GM19395 (cell line): ENCODE measurements at regions not wholly inside any gene's neighbourhood (a gene's known extent, or its start where the extent isn't known, plus 50 kb on each side); places are given as distances from the start of the nearest gene placed in this dataset.
"Not testable (repeated sequence)": the region's sequence is repeated elsewhere in the genome, so short reads cannot be mapped to it uniquely, and the experiment has no call there.

Source experiments
- ATAC-seq: cut with Tn5 transposase; IDR thresholded peaks from one replicate; pipeline ENCODE4 v1.9.1; 2021; ENCODE audit warnings: mild to moderate bottlenecking, moderate library complexity; ENCODE audit not compliant: unreplicated experiment

DNA sequence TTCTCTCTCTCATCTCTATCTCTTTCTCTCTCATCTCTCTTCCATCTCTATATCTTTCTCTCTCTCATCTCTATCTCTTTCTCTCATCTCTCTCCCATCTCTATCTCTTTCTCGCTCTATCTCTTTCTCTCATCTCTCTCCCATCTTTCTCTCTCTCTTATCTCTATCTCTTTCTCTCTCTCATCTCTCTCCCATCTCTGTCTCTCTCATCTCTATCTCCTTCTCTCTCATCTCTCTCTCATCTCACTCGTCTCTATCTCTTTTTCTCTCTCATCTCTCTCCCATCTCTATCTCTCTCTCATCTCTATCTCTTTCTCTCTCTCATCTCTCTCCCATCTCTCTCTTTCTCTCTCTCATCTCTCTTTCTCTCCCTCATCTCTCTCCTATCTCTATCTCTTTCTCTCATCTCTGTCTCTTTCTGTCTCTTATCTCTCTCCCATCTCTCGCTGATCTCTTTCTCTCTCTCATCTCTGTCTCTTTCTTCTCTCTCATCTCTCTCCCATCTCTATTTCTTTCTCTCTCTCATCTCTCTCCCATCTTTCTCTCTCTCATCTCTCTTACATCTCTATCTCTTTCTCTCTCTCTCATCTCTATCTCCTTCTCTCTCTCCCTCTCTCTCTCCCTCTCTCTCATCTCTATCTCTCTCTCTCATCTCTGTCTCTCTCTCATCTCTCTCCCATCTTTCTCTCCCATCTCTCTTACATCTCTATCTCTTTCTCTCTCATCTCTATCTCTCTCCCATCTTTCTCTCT is 388.7 kb downstream of the NPHP4 start:
- ATAC-seq, result no peak

DNA sequence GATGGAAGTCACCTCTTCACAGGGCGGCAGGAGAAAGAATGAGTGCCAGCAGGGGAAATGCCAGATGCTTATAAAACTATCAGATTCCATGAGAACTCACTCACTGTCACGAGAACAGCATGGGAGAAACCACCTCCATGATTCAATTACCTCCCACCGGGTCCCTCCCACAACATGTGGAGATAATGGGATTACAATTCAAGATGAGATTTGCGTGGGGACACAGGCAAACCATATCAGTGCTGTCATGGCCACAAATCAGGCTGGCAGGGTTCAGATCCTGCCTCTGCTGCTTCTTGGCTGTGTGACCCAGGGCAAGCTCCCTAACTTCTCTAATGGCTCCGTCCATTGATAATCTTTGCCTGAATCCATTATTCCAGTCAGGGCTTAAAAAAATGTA is 389.5 kb downstream of the NPHP4 start:
- ATAC-seq, result not testable (repeated sequence)

DNA sequence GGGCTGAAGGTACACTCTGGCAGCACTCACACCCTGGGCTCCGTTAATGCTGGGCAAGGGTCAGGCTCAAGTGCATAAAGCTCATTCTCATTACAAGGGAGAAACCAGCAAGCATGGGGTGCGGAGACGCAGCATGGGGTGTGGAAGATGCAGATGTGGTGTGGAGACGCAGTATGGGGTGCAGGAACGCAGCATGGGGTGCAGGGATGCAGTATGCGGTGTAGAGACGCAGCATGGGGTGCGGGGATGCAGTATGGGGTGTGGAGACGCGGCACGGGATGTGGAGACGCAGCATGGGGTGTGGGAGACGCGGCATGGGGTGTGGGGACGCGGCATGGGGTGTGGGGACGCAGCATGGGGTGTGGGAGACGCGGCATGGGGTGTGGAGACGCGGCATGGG is 390.7 kb downstream of the NPHP4 start:
- ATAC-seq, result no peak

DNA sequence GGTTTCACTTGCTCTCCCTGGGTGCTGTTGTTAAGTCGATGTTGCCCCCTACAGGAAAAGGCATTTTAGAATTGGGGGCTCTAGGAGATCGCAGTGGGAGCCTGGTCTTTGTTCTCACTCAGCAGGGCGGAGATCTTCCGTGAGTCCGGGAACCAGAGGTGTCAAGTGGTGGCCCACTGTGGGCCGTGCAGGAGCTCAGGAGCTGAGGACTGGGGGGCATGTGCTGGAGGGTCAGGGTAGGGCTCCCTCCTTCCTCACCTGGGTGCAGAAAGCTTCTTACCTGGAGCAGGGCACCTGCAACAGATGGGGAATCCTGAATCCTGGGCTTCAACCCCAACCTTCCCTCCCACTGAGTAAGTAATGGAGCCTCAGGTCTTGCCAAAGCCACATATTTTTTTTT is 392.7 kb downstream of the NPHP4 start:
- no peak for ATAC-seq

DNA sequence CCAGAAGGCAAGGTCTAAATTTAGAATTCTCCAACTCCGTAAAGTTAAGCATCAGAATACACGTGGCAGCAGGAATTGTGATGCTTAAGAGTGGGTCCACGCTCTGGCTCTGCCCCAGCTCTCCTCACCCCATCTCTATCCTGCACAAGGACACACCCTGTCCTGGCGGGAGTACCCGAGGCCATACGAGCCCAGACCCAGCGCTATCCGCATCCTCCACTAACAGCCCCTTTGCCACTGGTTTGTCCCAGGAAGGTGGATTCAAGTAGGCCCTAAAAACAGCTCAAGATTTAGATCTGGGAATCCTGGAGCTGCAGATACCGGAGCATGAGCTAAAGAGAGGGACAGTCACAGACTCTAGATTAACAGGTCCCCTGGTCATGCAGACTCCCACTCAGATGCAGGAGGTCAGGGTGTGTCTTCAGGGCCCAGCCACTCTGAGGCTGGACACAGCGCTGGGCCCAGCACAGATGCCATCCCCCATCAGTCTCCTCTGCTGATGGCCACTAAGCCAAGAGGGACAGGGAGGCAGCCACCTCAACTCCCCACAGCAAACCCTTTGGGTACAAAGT is 393.3 kb downstream of the NPHP4 start:
- ATAC-seq, result no peak

DNA sequence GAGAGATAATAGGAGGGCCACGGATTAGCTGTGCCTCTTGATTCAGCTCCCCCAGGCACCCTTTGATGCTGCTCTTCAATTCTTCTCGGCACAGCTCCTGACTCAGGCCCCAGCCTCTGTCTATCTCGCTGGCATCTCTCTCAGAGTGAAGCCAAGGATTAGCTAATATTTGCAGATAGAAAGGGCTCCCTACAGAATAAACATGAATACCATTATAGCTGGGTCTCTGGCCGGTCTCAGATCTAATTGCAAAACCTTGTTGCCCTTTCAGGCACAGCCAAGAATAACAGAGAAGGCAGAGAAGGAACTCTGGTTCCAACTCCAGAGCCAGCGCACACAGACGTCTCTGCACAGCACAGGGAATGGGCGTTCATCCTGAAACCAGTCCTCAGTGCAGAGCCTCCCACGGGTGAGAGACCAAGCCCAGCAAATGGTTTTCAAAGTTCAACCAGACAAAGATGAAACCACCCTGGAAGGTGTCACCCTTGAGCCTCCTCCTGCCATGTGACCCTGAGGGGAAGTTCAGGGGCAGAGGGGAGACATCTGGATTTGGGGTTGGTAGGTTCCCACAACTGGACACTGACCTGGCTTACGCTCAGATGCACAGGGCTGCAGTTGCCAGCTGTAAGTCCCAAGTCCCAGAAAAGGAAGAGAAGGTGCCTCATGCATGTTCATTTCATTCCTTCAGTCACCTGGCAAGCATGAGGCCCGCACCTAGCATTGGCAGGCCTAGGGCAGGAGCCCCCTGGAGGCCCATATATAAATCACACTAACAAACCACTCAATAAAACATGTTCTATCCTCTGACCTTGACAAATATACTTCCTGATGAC is 394.0 kb downstream of the NPHP4 start:
- no peak for ATAC-seq

DNA sequence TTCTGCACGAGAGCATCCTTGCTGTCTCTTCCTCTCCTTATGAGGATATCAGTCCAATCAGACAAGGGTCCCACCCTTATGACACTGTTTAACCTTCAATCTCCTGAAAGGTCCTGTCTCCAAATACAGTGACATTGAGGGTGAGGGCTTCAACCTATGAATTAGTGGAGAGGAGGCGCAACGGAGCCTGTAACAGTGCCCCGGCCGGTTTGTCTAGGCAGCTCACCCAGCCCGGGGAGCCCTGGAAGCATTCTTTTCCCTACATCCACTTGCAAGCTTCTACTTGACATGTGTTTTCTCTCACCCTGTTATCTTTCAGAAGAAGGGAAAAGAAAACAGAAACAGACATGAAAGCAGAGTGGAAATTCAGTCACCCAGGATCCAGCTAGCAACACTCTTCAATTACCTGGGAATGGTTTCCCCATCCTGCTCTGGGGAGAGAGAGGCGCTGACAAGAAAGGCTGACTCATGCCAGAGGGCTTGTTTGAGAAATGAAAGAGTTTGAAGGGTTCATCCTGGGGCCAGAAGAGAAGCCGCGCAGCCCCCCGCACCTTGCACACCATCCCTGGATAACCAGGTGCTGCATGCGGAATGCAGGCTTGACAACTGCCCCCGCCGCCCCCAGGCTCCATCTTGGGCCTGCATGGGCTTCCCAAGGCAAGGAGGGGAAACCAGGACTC is 394.9 kb downstream of the NPHP4 start:
- ATAC-seq, result no peak

DNA sequence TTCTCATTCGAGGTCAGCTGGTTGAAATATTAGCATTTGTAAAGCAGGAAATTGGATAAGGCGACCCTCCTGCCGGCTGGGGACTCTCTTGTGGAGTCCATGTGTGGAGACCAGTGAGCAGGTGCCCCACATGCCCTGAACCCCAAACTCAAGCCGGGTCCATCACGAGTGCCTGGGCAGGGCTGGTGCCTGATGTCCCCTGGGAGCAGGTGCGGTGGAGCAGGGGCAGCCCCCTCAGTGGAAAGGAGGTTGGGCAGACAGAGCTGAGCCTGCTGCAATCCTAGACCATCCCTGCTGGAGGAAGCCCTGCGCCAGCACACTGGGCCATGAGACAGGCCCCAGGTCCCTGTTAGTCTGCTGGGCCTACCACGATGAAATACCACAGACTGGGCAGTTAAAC is 395.6 kb downstream of the NPHP4 start:
- no peak for ATAC-seq

DNA sequence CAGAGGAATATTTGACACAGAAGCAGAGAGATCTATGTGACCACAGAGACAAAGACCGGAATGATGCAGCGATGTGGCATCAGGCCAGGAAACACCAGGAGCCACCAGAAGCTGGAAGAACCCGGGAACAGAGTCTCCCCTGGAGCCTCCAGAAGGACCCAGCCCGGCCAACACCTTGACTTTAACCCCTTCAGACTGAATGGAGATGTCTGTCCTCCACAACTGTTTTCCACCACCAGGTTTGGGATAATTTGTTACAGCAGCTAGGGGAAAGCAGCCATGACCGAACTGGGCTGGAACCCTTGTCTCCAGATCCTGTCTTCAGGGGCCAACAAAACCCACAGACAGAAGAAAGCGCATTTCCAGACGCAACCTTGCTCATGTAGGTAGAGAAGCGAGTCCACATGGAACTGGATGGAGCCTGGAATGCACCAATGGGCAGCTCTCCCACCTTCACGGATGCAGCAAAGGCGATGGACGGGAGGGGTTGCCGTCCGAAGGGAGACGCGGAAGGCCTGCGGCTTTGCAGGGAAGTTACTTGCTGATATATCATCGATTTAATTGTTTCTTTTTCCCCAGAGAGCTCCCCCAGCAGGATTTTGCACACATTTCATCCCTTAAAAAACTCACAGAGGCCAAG is 396.6 kb downstream of the NPHP4 start:
- ATAC-seq, result no peak

DNA sequence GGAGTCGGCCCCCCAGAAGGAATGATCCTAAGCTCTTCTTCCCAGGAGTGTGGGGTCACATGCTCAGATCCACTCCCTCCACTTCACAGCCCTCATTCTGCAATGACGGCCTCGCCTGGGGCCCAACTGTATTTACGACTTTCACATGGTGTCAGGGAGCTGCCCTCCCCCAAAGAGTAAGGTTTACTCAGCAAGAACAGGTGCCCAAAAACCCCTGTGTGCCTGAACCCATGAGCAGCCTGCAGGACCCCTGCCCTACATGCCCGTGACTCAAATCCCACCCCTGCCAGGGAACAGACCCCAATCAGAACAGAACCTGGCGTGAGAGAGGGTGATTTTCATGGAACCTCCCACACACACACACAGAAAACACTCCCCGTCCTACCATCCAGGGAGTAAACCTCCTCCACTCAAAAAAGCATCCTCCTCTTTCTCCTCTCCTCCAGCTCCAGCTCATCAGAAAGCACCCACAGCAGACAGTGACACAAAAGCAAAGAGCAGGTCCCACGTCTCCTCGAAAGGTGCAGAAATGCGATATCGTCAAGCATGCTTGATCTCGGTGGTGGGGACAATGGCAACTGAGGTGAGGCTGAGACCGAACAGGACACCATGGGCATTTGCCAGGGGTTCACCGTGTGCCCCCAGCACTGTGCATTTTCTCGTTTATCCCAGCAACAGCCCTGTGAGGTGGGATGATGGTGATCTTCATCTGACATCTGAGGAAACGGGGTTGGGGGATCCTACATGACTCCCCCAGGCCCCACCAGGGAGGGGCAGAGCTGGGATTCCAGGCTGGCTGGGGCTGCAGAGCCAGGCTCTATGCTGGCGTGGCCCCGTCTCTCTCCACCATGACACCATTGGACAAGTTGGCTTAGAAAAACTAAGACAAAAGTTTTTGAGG is 397.9 kb downstream of the NPHP4 start:
- ATAC-seq, result no peak

DNA sequence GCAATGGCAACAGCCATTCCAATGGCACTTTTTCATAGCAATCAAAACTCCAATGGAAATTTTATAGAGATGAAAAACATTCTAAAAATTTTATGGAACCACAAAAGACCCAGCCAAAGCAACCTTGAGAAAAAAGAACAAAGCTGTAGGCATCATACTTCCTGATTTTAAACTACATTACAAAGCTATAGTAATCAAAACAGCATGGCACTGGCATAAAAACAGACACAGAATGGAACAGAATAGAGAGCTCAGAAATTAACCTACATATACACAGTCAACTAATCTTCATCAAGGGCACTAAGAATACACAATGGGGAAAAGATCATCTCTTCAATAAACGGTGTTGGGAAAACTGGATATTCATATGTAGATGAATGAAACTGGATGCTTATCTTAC is 401.5 kb downstream of the NPHP4 start:
- no peak for ATAC-seq

DNA sequence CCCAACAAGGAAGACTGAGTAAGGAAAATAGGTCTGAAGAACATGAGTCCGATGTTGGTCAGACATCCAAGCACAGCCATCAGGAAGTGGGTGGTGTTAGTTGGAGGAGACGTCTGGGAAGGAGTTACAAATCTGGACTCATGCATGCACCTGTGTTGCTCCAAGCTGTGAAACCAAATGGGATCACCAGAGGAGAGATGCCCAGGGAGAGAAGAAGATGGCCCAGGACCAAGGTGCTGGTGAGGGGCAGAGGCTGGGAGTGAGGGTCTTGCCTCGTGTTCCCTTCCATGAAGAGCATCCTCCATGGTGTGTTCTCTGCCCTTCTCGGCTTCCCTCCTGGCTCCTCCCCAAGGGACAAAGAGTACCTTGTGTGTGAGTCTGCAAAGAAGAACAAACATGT is 405.6 kb downstream of the NPHP4 start:
- no peak for ATAC-seq

DNA sequence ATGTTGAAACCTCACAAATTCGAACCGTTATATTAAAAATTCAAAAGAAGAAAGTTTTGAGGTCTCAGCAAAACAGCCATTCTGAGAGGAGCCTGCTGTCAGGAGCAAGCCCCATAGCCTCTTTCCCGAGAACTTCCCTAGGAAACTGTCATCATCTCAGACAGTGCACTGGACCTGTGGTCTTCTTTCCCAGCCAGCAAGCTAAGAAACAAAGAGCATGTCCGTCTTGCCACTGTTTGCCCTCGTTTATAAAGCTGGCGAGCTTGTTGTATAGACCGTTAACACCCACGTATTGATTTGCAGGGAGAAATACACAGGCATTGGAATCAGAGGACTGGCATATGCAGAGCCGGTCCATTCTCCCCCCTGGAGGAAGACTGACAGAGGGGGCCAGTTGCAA is 407.0 kb downstream of the NPHP4 start:
- ATAC-seq, result no peak

DNA sequence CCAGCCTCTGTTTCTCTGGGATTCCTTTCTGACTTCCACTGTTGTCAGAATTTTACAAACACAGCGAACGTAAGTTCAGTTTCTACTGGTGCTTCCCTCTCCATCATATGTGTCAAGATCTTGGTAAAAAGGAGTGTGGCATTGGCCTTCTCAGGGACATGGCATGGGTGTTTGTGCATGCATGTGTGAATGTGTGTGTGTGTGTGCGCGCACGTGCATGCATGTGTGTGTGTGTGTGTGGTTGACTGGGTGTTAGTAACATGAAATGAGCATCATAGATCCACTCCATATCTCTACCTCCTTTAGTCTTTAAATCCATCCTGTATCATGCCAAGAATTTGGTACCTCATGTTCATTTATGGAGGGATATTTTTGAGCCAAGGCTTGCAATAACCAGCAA is 411.3 kb downstream of the NPHP4 start:
- no peak for ATAC-seq

DNA sequence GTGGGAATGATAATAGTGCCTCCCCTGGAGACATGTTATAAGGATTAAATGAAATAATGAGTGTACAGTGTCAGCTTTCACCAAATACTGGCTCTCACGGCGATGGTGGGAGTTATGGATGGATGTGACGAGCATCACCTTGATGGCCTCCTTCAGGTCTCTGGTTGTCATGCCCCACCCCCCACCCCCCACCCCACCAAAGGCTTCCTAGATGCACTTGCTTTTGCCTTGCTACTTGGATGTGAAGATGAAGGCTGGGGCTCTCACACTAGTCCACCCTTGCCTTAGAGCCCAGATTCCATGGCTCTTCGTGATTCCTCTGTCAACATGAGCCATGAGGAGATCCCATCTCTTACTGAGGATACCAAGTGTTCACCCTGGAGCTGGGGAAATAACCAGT is 412.3 kb downstream of the NPHP4 start:
- ATAC-seq, result no peak

DNA sequence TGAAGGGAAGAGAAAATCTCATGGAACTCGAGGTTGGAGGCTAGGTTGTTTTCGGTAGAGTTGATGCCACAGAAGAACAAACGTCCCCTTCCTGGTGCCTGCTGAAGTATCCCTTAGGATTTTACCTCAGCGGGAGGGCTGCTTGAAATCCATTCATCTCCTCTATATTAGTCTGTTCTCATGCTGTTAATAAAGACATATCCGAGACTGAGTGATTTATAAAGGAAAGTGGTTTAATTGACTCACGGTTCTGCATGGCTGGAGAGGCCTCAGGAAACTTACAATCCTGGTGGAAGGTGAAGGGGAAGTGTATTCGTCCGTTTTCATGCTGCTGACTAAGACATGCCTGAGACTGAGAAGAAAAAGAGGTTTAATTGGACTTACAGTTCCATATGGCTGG is 413.5 kb downstream of the NPHP4 start:
- no peak for ATAC-seq

DNA sequence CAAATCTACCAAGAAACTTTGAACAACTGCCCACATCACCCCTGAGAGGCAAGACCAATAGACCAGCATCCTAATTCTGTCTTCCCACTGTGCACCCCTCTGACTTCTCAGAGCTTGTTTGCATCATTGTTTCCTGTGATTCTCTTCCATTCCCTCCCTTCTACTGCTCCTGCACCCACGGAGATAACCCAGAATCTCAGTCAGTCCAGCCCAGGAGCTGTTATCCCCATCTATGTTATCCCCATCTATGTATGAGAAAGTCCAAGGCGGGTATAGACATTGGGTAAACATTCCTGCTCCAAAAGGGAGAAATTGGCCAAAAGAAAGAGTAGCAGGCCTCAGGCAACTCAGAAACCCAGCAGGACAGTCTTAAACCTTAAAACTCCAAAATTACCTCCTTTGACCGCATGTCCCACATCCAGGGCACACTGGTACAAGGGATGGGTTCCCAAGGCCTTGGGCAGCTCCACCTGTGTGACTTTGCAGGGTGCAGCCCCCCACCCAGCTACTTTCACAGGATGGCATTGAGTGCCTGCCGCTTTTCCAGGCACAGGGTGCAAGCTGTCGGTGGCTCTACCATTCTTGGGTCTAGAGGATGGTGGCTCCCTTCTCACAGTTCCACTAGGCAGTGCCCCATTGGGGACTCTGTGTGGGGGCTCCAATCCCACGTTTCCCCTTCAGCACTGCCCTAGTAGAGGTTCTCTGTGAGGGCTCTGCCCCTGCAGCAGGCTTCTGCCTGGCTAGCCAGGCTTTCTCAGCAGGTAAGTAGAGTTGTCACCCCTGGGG is 414.8 kb downstream of the NPHP4 start:
- ATAC-seq, result no peak

DNA sequence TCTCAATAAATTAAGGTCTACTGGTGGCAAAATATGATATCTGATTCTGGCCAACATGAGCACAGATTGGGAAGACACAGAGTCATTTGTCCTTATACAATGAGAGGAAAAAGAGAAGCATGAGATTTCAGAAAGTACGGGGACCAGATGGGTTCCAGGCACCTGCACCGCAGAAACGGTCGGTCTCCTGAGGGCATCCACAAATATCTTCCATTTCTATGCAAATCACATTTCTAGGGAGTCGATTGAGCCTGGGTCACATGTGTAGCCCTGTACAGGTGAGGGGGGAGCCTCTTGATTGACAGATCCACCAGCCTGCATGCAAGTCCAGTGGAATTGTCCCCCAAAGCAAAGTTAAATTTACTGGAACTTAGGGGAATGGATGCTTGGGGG is 415.6 kb downstream of the NPHP4 start:
- no peak for ATAC-seq

DNA sequence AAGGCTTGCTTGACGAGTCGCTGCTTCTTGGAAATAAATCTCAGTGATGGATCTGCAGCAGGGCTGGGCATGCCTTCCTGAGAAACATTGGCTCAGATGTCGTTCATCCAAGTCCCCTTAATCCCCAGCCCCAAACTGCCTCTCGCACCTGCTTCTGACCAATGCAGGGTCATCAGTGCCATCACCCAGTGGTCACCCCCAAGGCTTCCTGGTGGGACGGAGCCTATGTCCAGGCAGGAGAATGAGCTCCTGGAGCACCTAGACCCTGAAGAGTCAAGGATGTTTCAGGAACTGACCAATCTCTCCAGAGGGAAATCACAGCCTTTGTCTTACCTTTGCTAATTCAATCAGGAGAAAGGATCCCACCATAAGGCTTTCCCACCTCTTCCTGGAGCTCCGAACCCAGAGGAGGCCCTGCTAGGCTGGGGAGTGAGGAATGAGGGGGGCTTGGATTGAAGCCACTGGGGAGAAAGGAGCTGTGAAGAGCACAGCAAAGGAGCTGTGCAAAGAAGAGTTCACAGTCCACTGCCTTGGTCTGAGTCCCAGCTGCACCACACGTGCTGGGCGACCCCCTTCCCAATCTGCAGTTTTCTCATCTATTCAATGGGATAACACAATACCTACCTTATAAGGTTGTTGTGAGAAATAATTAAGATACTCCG is 416.1 kb downstream of the NPHP4 start:
- no peak for ATAC-seq
